HG02870 (cell line): ENCODE measurements at regions not wholly inside any gene's neighbourhood (a gene's known extent, or its start where the extent isn't known, plus 50 kb on each side); places are given as distances from the start of the nearest gene placed in this dataset.
"Not testable (repeated sequence)": the region's sequence is repeated elsewhere in the genome, so short reads cannot be mapped to it uniquely, and the experiment has no call there.

Experiments used
- ATAC-seq: cut with Tn5 transposase; IDR thresholded peaks from one replicate; pipeline ENCODE4 v1.9.1; 2021; ENCODE audit warnings: mild to moderate bottlenecking, moderate library complexity; ENCODE audit not compliant: unreplicated experiment

DNA sequence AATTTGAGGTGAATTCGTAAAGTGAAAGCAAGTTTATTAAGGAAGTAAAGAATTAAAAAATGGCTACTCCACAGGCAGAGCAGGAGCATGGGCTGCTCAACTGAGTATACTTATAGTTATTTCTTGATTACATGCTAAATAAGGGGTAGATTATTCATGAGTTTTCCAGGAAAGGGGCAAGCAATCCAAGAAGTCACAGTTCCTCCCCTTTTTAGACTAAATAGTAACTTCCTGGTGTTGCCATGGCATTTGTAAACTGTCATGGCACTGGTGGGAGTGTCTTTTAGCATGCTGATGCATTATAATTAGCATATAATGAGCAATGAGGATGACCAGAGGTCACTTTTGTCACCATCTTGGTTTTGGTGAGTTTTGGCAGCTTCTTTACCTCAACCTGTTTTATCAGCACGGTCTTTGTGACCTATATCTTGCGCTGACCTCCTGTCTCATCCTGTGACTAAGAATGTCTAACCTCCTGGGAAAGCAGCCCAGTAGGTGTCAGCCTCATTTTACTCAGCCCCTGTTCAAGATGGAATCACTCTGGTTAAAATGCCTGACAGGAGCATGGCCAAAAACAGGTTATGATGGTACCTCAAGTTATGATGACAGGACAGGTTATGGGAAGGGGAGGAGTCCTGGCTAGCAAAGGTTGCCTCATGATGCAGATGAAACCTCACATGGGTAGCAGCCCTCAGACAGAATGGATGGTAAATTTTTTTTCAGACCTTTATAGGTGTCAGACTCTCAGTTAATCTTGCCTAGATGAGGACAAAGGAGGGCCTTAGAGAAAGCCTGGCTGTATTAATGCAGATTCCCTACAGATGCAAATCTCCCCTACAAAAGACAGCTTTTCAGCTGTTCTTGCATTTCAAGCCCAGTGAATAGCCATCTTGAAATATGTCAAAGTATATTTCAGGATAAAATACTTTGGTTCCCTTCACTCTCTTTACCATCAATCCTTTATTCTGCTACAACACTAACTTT is 49.7 kb downstream of the SIPA1L2 start:
- no peak for ATAC-seq

DNA sequence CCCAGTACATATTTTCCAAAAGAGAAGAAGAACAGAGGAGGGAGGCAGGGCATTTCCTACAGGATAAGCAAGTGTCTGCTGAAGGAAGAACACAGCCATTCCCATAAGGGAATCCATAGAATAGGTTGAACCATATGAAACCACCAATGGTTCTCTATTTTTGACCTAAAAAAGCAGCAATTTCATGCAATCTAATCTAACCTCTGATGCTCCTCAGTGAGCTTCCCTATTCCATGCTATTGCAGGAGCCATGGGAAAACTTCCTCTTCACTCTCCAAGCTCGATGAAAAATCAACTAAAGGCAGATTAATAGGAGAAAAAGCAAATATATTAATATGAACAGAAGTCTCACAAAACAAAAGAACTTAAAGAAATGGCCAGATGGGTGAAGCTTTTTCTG is 50.5 kb downstream of the SIPA1L2 start:
- no peak for ATAC-seq

DNA sequence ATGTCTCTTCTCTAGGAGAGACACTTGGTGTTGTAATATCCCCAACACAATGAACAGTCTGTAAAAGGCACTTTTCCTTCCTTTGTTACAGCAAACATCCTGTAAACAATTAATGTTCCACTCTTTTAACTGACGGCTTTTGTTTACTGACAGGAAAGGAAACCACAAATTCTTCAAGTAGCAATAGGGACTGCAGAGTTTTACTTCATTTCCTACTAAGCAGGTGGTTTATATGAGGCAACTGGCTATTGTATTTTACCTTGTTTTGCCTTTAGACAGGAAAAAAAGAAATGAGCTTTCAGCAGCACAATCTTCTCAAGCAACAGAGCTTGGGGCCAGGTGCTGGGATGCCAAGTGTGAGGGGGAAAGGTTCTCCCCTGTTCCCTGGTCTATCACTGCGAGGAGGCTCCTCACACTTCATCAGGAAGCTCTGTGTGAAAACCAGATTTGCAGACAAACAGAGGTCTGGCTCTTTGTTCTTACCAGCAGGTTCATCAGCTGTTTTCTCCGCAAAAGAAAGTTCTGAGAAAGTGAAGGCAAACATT is 51.2 kb downstream of the SIPA1L2 start:
- no peak for ATAC-seq

DNA sequence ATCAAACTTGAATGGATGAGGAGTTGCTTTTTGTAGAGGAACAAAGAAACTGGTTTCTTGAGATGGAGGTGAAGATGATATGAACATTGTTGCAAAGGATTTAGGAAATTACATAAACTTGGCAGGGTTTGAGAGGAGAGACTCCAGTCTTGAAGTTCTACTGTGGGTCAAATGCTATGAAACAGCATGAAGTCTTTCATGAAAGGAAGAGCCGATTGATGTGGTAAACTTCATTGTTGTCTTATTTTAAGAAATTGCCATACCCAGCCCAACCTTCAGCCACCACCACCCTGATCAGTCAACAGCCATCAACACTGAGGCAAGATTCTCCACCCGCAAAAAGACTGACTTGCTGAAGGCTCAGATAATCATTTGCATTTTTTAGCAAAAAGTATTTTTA is 52.2 kb downstream of the SIPA1L2 start:
- no peak for ATAC-seq

DNA sequence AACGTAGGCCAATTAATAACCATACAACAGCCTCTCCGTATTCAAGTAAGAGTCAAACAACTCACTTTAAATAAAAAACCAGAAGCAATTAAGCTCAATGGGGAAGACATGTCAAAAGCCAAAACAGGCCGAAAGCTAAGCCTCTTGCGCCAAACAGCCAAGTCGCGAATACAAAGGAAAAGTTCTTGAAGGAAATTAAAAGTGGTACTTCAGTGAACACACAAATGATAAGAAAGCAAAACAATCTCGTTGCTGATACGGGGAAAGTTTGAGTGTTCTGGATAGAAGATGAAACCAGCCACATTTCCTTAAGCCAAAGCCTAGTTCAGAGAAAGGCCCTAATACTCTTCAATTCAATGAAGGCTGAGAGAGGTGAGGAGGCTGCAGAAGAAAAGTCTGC is 53.4 kb downstream of the SIPA1L2 start:
- ATAC-seq: no peak

DNA sequence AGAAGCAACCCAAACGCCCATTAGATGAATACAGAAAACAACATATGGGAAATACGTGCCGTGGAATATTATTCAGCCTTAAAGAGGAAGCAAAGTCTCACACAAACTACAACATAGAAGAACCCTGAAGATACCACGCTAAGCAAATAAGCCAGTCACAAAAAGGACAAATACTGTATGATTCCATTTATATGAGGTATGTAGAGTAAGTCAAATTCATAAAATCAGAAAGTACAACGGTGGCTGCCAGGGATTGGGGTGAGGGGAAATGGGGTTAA is 54.2 kb downstream of the SIPA1L2 start:
- no peak for ATAC-seq

DNA sequence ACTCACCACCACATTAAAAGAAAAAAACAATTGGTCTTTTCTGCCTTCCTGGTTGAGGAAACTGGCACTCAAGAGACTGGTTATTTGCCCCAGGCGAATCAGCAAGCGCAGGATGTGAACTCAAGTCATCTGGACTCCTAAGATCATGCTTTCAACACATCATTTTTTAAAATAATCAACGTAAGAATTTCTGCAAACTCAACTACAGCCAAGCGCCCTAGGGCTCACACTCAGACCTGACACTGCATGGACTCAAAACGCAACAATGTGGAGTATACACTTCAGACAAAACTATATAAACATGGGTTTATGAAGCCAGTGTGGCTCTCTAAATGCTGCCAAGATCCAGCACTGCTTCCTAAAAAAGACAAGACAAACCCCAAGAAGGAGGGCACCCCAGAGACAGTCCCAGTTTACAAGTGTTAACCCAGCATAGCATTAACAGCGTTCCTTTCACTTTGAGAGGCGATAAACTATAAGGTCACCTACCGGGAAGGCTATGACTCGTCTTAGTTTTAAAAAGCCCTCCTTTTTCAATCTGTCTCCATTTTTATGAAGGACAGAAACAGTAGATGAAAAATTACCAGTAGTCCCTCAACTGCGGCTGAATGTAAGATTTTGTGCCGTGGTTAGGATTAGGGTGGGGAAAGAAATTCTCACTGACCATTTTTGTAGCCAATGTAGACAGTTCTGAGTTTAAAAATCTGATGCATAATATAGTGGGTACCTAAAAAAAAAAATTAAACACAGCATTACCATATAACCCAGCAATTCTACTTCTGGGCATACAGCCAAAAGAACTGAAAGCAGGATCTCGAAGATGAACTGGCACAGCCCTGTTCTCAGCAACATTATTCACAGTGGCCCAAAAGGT is 54.8 kb downstream of the SIPA1L2 start:
- no peak for ATAC-seq

DNA sequence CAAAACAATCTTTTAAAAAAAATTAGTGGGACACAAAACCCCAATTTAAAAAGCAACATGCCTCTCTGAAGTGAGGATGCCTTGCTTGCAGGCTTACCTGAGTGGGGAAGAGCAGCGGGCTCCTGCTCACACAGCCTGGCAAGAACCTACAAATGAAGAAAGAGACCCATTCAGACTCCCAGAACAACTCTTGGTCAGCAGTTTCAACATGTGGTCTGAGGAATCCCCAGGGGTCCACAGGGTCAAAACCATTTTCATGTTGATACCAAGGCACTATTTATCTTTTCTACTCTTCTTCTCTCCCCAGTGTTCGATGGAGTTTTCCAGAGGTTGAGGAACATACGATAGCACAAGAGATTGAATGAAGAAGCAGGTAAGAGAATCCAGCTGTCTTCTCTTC is 55.9 kb downstream of the SIPA1L2 start:
- ATAC-seq: no peak

DNA sequence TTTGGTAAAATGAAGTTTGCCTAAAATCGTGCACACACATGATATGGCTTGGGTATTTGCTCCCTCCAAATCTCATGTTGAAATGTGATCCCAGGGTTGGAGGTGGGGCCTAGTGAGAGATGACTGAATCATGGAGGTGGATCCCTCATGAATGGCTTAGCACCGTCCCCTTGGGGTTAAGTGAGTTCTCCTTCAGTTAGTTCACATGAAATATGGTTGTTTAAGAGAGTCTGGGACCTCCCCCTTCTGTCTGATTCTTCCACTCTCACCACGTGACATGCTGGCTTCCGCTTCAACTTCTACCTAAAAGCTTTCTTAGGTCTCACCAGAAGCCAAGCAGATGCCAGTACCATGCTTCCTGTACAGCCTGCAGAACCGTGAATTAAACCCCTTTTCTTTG is 58.4 kb downstream of the SIPA1L2 start:
- ATAC-seq: no peak

DNA sequence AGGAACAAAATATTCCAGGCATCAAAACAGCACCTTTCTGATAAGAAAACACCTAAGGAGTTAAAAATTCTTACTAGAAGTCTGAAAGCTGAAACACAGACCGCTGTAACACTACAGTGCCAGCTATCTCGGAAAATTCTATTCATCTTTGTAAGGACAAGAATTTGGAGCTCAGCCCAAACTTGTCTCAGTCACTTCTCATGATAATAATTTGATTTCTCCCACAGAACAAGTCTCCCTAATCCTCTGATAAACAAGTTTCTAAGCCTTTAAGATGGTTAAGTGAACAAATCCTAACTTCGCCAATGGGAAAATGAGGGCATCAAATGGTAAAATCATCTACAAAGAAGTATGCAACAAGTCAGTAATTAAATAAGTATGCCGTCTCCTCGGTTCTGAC is 59.9 kb downstream of the SIPA1L2 start:
- no peak for ATAC-seq

DNA sequence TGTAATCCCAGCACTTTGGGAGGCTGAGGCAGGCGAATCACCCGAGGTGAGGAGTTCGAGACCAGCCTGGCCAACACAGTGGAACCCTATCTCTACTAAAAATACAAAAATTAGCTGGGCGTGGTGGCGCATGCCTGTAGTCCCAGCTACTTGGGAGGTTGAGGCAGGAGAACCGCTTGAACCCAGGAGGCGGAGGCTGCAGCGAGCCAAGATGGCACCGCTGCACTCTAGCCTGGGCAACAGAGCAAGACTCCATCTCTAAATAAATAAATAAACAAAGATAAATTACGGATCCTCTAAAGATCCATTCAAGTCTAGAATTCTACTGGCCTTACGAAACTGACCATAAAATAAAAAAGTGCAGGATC is 60.4 kb downstream of the SIPA1L2 start:
- ATAC-seq: not testable (repeated sequence)

DNA sequence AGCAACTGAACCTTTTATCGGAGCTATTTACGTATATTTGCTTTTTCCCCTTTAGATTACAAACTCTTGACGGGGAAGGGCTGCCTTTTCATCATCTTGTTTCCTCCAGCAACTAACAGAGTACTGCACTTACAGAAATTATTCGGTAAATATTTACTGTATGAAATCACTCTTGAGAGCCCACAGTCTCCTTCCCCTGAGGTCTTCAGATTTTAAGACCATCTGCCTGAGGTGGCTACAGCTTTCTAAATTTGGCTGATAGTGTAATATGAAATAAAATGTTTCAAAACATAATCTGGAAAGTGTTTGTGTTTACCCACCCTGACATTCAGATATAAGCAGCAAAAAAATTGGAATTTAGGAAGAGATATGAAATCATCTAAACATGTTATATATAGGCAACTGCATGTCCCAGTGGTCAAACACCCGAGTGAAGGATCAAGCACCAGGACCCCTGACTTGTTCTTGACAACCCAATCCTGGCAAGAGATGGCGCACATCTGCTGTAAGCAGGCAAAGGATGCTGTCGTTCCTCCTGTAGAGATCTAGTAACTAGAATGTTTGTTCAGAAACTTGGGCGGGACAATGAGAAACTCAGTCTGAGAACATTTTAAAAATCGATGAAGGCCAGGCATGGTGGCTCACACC is 60.9 kb downstream of the SIPA1L2 start:
- no peak for ATAC-seq

DNA sequence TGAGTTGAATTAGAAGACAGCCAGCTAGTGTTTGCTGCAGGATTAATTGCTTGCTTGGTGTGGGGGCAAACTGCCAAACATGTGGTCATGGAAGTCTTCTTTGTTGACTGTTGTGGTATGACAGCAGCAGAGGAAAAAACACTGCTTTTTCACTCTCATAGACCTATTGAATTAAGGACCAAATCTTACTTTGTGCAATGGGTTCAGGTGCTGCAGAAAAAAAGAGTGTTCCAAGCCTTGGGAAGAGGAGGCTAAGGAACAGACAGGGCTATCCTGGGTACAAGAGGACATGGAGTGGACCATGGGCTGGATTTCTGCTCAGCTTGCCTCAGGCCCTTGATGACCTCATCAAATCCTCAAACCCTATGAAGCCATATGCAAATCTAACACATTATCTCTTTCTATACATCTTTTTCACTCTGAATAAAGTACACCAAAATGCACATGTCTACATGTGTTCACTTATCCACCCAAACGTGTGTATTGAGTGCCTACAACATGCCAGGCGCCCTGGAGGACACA is 61.5 kb downstream of the SIPA1L2 start:
- ATAC-seq: no peak

DNA sequence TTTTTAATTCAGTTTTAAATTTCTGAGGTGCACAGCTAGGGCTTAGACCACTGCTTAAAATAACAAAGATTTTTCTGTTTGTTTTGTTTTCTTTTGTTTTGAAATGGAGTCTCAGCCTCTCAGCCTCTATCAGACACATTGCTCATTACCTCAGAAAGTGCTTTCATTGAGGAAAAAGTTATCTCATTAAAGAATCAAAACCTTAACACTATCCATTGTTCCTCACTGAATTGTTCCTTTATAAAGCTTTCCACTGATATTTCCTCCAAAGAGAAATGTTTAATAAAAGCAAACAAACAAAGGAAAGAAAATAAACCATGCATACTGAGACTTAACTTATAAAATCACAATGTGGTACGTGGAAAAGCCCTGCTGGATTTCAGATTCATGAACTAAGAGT is 63.8 kb downstream of the SIPA1L2 start:
- no peak for ATAC-seq

DNA sequence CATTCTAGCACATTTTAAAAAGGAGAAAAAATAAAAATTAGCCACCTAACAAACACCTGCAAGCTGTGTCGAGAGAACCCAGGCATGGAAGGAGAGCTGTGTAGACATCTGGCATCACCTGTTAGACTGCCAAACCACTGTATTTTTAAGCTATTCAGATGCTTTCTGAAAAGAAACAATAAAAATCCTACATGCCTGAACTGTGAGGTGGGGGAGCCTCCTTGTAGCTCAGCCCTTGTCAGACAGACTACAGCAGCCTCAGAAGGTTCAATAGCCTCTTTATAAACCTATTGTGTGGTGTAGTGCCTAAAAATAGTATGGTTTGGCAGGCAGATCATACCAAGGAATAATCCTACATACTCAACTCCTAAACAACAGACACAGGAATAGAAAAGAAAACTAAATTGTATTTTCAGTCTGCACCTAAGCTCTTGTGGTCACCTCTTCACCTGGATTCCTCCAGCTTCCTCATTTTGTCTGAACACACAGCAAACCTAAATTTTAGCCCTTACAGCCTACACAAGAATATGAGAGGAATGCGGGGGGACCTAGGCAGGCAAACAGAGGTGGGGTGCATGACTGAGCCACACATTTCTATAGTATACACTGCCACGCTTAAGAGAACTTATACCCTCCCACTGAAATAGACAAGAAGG is 67.0 kb downstream of the SIPA1L2 start:
- ATAC-seq: no peak

DNA sequence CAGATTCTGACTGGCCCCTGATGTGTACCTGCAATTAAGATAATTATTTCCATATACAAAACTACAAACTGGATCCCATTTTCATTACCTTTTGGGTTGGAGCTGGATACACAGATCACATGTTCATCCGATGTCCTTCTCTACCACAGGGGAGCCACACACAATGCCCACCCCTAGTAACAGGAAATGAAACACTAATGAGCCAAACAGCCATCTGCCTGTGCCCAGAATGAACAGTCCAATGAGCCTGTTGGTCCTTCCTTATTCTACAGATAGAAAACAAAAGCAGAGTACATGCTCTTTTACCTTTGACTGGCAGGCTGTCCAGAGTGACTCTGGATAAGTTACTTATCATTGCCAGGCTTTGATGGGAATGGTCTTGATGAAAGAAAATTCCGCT is 68.6 kb downstream of the SIPA1L2 start:
- no peak for ATAC-seq

DNA sequence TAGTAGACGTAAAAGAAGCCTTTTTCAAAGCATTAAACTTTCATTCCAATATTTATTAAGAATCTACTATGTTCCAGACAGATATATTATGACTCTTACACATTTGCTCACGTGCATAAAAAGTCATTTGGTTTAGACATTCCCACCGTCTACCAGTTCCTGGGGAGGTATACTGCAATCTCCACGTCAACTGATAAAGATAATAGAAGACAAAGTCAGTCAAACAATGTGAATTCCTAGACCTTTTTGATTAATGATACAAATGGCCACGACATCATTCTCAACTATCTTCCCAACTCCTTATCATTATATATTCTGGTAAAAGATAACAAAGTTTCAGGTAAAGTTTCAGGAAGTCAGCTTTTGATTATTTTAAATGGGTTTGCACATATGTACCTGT is 69.0 kb downstream of the SIPA1L2 start:
- ATAC-seq: no peak

DNA sequence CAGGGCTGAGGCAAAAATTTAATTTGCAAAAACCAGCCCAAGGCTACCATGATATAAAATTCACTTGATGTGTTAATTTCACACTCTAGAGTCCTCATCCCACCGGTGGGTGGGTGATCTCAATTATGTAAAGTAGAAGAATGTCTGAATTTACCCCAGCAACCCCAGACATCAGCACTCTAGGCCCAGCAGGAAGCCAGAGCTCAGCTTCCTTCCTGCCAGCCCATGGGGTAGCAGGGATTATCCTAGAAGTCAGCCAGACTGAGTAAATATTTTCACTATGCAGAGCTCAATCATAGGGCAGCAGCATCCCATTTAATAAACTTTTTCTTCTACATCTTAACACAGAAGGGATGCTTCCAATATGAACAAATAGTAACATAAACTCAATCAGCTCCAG is 71.0 kb downstream of the SIPA1L2 start:
- ATAC-seq: no peak

DNA sequence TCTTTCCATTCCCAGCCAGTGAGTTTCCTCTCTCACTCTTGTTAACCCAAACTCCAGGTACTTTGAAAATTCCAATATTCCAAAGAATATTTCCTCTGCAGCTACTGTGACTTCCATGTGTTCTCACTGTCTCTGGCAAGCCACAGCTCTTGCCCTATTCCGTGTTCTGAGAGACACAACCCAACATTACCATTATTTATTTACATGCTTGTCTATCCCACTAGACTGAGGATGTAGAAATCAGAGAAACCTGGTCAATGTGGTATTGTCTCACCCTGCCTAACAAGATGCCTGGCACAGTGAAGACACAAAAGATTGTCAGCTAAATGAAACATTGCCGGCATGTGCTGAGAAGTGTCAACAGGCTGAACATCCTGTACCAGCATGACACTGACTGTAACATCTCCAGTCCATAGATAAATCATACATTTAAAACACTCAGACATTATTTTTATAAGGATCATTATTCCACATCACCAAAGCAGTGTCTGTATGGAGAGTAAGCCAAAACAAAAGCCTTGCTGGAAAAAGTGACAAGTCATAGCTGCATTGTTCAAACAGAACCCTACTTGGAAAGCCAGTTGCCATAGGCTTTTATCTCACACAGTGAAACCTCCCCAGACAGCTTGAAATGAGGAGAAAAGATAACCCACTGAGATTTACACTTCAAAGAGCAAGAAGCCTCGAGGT is 72.3 kb downstream of the SIPA1L2 start:
- ATAC-seq: no peak

DNA sequence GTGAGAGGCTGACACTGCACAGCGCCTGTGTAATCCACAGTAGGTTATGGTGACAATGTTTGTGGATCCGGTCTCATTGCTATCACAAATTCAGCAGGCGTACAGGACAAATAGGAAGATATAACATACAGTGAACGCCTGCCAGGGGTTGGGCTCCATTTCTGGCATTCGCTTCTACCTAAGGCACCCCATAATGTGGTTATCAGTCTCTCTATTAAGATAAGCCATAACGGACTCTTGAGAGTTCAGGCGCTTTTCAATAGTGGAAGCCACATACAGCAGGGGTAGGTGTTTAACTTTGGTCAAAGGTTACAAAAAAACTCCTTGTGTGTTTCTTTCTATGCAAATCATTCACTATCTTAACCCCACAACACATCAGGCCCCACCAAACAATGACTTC is 72.8 kb downstream of the SIPA1L2 start:
- no peak for ATAC-seq
